Nucleus accumbens (tissue), 56 donors: ENCODE measurements at regions not wholly inside any gene's neighbourhood (a gene's known extent, or its start where the extent isn't known, plus 50 kb on each side); places are given as distances from the start of the nearest gene placed in this dataset.

ENCODE experiments used
- DNase-seq, 56 donors: peaks; one replicate each; lab custom pipeline; 2025; lab: John Stamatoyannopoulos, UW

- DNase-seq: no peak
Observed at GRCh38 chr4:35520059-35520458, 724.3 kb downstream of the ARAP2 start.

GRCh38 chr4:35521682-35522081 is 722.6 kb downstream of the ARAP2 start:
- no peak for DNase-seq

GRCh38 chr4:35525192-35525978 is 718.9 kb downstream of the ARAP2 start:
- peak in 24 of 56 donors; percentile 1 to 64 (median 12) for DNase-seq

GRCh38 chr4:35526456-35526855 is 717.9 kb downstream of the ARAP2 start:
- DNase-seq: no peak

GRCh38 chr4:35534962-35535361 is 709.4 kb downstream of the ARAP2 start:
- DNase-seq: no peak

- no peak for DNase-seq
Observed at GRCh38 chr4:35538807-35539206, 705.5 kb downstream of the ARAP2 start.

GRCh38 chr4:35539404-35540055 is 704.8 kb downstream of the ARAP2 start:
- DNase-seq: no peak

- no peak for DNase-seq
Observed at GRCh38 chr4:35541146-35541887, 703.0 kb downstream of the ARAP2 start.

GRCh38 chr4:35541888-35542213 is 702.5 kb downstream of the ARAP2 start:
- no peak for DNase-seq

- no peak for DNase-seq
Observed at GRCh38 chr4:35548921-35549320, 695.4 kb downstream of the ARAP2 start.

- DNase-seq: no peak
Observed at GRCh38 chr4:35556387-35556786, 687.9 kb downstream of the ARAP2 start.

GRCh38 chr4:35559559-35560365 is 684.6 kb downstream of the ARAP2 start:
- DNase-seq: no peak

- DNase-seq: no peak
Observed at GRCh38 chr4:35562861-35563260, 681.5 kb downstream of the ARAP2 start.

- no peak for DNase-seq
Observed at GRCh38 chr4:35565640-35566039, 678.7 kb downstream of the ARAP2 start.

GRCh38 chr4:35591035-35591434 is 653.3 kb downstream of the ARAP2 start:
- DNase-seq: no peak

GRCh38 chr4:35604252-35604651 is 640.1 kb downstream of the ARAP2 start:
- no peak for DNase-seq

GRCh38 chr4:35604724-35605123 is 639.6 kb downstream of the ARAP2 start:
- no peak for DNase-seq

- no peak for DNase-seq
Observed at GRCh38 chr4:35608205-35608604, 636.1 kb downstream of the ARAP2 start.

GRCh38 chr4:35614120-35614519 is 630.2 kb downstream of the ARAP2 start:
- no peak for DNase-seq

GRCh38 chr4:35639929-35640328 is 604.4 kb downstream of the ARAP2 start:
- no peak for DNase-seq

GRCh38 chr4:35643661-35644060 is 600.7 kb downstream of the ARAP2 start:
- DNase-seq: no peak
